Memory B cell (primary cell): ENCODE measurements at regions not wholly inside any gene's neighbourhood (a gene's known extent, or its start where the extent isn't known, plus 50 kb on each side); places are given as distances from the start of the nearest gene placed in this dataset.
A peak's percentile ranks its signal among the peaks of the same experiment; 100 is the strongest.
"Not testable (repeated sequence)": the region's sequence is repeated elsewhere in the genome, so short reads cannot be mapped to it uniquely, and the experiment has no call there.

Source experiments
- ATAC-seq: fragments of 150-1000 bp; cut with Tn5 transposase; 2 replicates; pipeline ENCODE4 v1.10.0; 2021; ENCODE audit warnings: low read depth, mild to moderate bottlenecking, moderate library complexity
- DNase-seq, 2 donors: peaks; one replicate each; pipeline ENCODE4 v3.0.0; 2022; ENCODE audit warnings: low spot score in 2 of 2
- H3K27ac Mint-ChIP-seq: one replicate; pipeline ENCODE4 v1.8.0; 2022; ENCODE audit warnings: mild to moderate bottlenecking, moderate library complexity, mixed read lengths
- H3K27me3 Mint-ChIP-seq: one replicate; pipeline ENCODE4 v1.8.0; 2022; ENCODE audit warnings: mixed read lengths
- H3K36me3 Mint-ChIP-seq: one replicate; pipeline ENCODE4 v1.8.0; 2022; ENCODE audit warnings: mild to moderate bottlenecking, mixed read lengths
- H3K4me1 Mint-ChIP-seq: one replicate; pipeline ENCODE4 v1.8.0; 2022; ENCODE audit warnings: mixed read lengths
- H3K4me3 Mint-ChIP-seq: one replicate; pipeline ENCODE4 v1.8.0; 2022; ENCODE audit warnings: mild to moderate bottlenecking, moderate library complexity, mixed read lengths
- H3K9me3 Mint-ChIP-seq: one replicate; pipeline ENCODE4 v1.8.0; 2022; ENCODE audit warnings: mixed read lengths

- H3K9me3 Mint-ChIP-seq: peaks cover 4% of the 10 kb centered on the region
- no peaks in the 10 kb centered on the region for H3K27me3 Mint-ChIP-seq
- ATAC-seq (no peak), DNase-seq (no peak)
- H3K4me3 Mint-ChIP-seq: no peak overlapping the region
- H3K27ac Mint-ChIP-seq: no peak overlapping the region
- no peaks in the 10 kb centered on the region for H3K4me1 Mint-ChIP-seq
- H3K36me3 Mint-ChIP-seq: no peaks in the 10 kb centered on the region
These were observed 975.5 kb downstream of the OLFM4 start for GRCh38 chr13:54004026-54004699.

- no peak for DNase-seq
- Mint-ChIP-seq H3K36me3 (no peaks in the 10 kb centered on the region), H3K4me3 (no peak overlapping the region), H3K9me3 (peaks cover 2% of the 10 kb centered on the region), H3K27me3 (no peaks in the 10 kb centered on the region), H3K4me1 (peaks cover 6% of the 10 kb centered on the region), H3K27ac (no peak overlapping the region)
- no peak for ATAC-seq
These were observed 987.9 kb downstream of the OLFM4 start for GRCh38 chr13:54016542-54016941.

DNA sequence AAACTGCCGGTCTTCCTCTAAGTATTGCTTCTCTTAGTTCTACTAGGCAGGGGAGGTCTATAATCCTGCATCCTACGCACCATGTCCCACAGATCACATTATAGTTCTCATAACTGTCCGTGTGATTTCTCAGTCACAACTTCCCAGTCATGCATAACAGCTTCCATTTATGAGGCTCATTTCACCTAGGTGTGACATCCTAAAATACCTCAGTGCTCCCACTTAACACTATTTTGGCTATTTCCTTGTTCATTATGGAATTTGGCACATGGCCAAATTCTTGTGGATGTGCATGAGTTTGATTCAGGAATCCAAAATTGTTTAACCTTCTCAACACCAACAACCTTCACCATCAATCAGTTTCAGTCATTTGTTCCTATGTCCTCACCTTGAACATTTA lies 989.9 kb downstream of the OLFM4 start:
- ATAC-seq: no peak

DNA sequence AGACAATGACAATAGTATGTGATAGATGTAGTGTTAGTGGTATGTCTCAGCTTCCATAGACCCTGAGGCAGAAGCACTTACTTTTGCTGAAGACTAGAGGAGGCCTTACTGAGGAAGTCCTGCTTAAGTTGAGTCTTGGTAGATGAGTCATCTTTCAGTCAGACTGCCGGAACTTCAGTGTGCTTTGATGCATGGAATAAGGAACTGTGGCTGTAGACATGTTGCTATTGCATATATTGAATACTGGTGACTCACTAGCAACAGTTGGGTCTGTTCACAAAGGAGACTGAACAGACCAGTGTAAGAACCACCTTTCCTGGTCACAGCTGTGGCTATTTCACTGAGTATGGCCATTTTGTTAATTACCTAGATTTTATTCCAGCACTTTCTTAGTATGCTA lies 1000.6 kb downstream of the OLFM4 start:
- H3K4me3 Mint-ChIP-seq: no peak overlapping the region
- H3K9me3 Mint-ChIP-seq: no peaks in the 10 kb centered on the region
- DNase-seq (peak in 1 of 2 donors; percentile 9), ATAC-seq (peak; percentile 95)
- no peaks in the 10 kb centered on the region for H3K27me3 Mint-ChIP-seq
- no peaks in the 10 kb centered on the region for H3K36me3 Mint-ChIP-seq
- no peak overlapping the region for H3K27ac Mint-ChIP-seq
- peaks cover 11% of the 10 kb centered on the region for H3K4me1 Mint-ChIP-seq

More for the DNA sequence above, 989.9 kb downstream of the OLFM4 start:
- no peak for DNase-seq
- Mint-ChIP-seq H3K9me3 (peaks cover 2% of the 10 kb centered on the region), H3K27ac (no peak overlapping the region), H3K4me3 (no peak overlapping the region), H3K27me3 (no peaks in the 10 kb centered on the region), H3K36me3 (no peaks in the 10 kb centered on the region), H3K4me1 (peaks cover 9% of the 10 kb centered on the region)

DNA sequence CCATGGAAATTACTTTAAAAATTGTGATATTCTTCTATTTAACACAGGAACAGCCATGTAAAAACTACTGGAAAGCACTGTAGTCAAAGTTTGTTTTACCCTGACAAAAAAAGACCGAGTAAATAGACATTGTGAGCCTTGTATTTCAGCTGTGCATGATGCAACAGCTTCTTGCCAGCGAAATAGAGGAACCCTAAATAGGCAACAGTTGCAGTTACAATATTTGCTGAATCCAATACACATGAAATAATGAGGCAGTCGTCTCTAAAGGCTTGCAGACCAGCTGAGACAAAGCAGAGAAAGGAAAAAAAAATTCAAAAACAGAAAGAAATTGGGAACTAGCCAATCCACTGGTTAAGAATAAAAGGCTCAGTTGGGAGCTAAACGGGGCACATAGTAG lies 1001.1 kb downstream of the OLFM4 start:
- Mint-ChIP-seq H3K27ac (no peak overlapping the region), H3K4me1 (peaks cover 11% of the 10 kb centered on the region), H3K27me3 (no peaks in the 10 kb centered on the region), H3K9me3 (no peaks in the 10 kb centered on the region), H3K4me3 (no peak overlapping the region), H3K36me3 (no peaks in the 10 kb centered on the region)
- DNase-seq (no peak), ATAC-seq (peak; percentile 17)

DNA sequence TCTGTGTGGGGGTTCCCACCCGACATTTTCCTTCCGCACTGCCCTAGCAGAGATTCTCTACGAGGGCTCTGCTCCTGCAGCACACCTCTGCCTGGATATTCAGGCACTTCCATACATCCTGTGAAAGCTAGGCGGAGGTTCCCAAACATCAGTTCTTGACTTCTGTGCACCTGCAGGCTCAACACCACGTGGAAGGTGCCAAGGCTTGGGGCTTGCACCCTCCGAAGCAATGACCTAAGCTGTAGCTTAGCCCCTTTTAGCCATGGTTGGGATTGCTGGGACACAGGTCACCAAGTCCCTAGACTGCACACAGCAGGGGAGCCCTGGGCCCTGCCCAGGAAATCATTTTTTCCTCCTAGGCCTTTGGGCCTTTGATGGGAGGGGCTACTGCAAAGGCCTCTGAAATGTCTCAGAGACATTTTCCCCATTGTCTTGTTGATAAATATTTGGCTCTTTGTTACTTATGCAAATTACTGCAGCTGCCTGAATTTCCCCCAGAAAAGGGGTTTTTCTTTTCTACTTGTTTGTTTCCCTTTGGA lies 1004.8 kb downstream of the OLFM4 start:
- Mint-ChIP-seq H3K36me3 (no peaks in the 10 kb centered on the region), H3K4me3 (no peak overlapping the region), H3K9me3 (no peaks in the 10 kb centered on the region), H3K27ac (no peak overlapping the region), H3K27me3 (no peaks in the 10 kb centered on the region), H3K4me1 (peaks cover 11% of the 10 kb centered on the region)
- DNase-seq (no peak), ATAC-seq (no peak)

- Mint-ChIP-seq H3K9me3 (peaks cover 4% of the 10 kb centered on the region), H3K27me3 (no peaks in the 10 kb centered on the region), H3K4me1 (peaks cover 8% of the 10 kb centered on the region), H3K36me3 (peaks cover 1% of the 10 kb centered on the region), H3K27ac (no peak overlapping the region), H3K4me3 (no peak overlapping the region)
- ATAC-seq: no peak
- DNase-seq: no peak
These were observed 1005.4 kb downstream of the OLFM4 start for GRCh38 chr13:54034047-54034446.

DNA sequence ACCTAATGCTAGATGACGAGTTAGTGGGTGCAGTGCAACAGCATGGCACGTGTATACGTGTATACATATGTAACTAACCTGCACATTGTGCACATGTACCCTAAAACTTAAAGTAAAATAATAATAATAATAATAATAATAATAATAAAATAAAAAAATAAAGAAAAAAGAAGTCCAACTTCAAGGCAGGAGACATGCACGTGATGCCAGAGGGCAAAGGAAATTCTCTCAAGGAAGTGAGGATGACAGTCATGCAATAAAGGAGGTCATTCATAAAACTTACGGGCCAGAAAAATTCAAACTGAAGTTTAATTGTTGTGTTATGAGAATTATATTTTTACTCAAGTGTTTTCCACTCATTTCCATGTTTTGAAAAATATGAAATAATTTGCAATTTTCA lies 1028.8 kb downstream of the OLFM4 start:
- not testable (repeated sequence) for H3K27ac Mint-ChIP-seq, H3K36me3 Mint-ChIP-seq, ATAC-seq, DNase-seq, H3K27me3 Mint-ChIP-seq, H3K4me1 Mint-ChIP-seq, H3K9me3 Mint-ChIP-seq, H3K4me3 Mint-ChIP-seq

GRCh38 chr13:54069958-54070357 lies 1041.3 kb downstream of the OLFM4 start:
- not testable (repeated sequence) for H3K4me1 Mint-ChIP-seq, H3K9me3 Mint-ChIP-seq

GRCh38 chr13:54077569-54077968 lies 1049.0 kb downstream of the OLFM4 start:
- Mint-ChIP-seq H3K36me3 (no peaks in the 10 kb centered on the region), H3K9me3 (no peaks in the 10 kb centered on the region), H3K27me3 (no peaks in the 10 kb centered on the region), H3K4me1 (no peaks in the 10 kb centered on the region), H3K27ac (no peak overlapping the region), H3K4me3 (no peak overlapping the region)
- DNase-seq (no peak), ATAC-seq (no peak)

More at GRCh38 chr13:54069958-54070357, 1041.3 kb downstream of the OLFM4 start:
- ATAC-seq, H3K27ac Mint-ChIP-seq, H3K4me3 Mint-ChIP-seq, DNase-seq, H3K36me3 Mint-ChIP-seq, H3K27me3 Mint-ChIP-seq: not testable (repeated sequence)

- no peak for ATAC-seq
- Mint-ChIP-seq H3K36me3 (no peaks in the 10 kb centered on the region), H3K9me3 (no peaks in the 10 kb centered on the region), H3K4me3 (no peak overlapping the region), H3K27me3 (no peaks in the 10 kb centered on the region), H3K4me1 (no peaks in the 10 kb centered on the region), H3K27ac (no peak overlapping the region)
- no peak for DNase-seq
These were observed 1049.8 kb downstream of the OLFM4 start for GRCh38 chr13:54078271-54078870.

GRCh38 chr13:54082309-54082708 lies 1053.7 kb downstream of the OLFM4 start:
- not testable (repeated sequence) for ATAC-seq, H3K9me3 Mint-ChIP-seq, H3K36me3 Mint-ChIP-seq, H3K4me3 Mint-ChIP-seq, H3K27me3 Mint-ChIP-seq, H3K4me1 Mint-ChIP-seq, DNase-seq, H3K27ac Mint-ChIP-seq

- no peak overlapping the region for H3K4me3 Mint-ChIP-seq
- H3K4me1 Mint-ChIP-seq: no peaks in the 10 kb centered on the region
- no peaks in the 10 kb centered on the region for H3K27me3 Mint-ChIP-seq
- no peak for DNase-seq
- H3K9me3 Mint-ChIP-seq: peaks cover 7% of the 10 kb centered on the region
- H3K36me3 Mint-ChIP-seq: no peaks in the 10 kb centered on the region
- no peak overlapping the region for H3K27ac Mint-ChIP-seq
- ATAC-seq: no peak
These were observed 1063.3 kb downstream of the OLFM4 start for GRCh38 chr13:54091884-54092283.

DNA sequence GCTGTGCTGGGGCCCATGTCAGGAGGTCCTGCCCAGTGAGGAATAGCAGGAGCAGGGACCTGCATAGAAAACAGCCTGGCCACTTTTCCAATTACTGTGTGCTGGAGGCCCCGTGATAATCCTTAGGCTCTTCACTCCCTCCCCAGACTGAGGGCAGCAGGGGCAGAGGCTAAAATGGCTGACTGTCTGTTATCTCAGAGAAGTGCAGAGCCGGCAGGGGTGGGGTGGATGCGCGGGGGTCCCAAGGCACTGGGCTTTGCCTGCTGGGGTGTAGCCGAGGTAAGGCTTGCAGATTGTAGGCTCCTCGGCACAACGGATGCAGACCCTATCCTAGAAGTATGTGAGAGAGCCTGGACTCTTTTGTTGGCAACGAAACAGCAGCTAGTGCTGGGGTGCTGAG lies 1064.1 kb downstream of the OLFM4 start:
- Mint-ChIP-seq H3K27me3 (no peaks in the 10 kb centered on the region), H3K9me3 (peaks cover 7% of the 10 kb centered on the region), H3K4me1 (no peaks in the 10 kb centered on the region), H3K36me3 (no peaks in the 10 kb centered on the region), H3K4me3 (no peak overlapping the region), H3K27ac (no peak overlapping the region)
- DNase-seq: no peak
- ATAC-seq: no peak

DNA sequence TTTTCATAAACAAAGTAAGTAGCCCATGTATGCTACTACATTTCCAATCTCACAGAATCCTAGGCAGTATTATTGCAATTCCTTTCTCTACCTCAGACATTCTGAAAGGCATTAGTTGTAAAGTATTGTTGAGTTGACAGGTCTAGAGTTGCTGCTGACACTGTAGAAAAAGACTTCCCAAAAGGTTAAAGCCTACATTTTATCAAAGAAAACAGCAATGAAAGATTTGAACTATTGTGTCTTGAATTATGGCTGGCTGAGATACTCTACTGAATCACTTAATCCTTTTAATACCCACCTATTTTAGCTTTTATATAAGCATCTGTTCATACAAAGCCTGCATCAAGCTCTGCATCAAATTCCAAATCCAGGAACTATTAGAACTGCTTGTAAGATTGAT lies 1082.0 kb downstream of the OLFM4 start:
- H3K9me3 Mint-ChIP-seq: peaks cover 2% of the 10 kb centered on the region
- ATAC-seq (no peak), DNase-seq (no peak)
- H3K27ac Mint-ChIP-seq: no peak overlapping the region
- H3K4me3 Mint-ChIP-seq: no peak overlapping the region
- no peaks in the 10 kb centered on the region for H3K4me1 Mint-ChIP-seq
- no peaks in the 10 kb centered on the region for H3K36me3 Mint-ChIP-seq
- no peaks in the 10 kb centered on the region for H3K27me3 Mint-ChIP-seq
